ENCODE measurements at regions not wholly inside any gene's neighbourhood (a gene's known extent, or its start where the extent isn't known, plus 50 kb on each side); places are given as distances from the start of the nearest gene placed in this dataset.
A peak's percentile ranks its signal among the peaks of the same experiment; 100 is the strongest.

DNA sequence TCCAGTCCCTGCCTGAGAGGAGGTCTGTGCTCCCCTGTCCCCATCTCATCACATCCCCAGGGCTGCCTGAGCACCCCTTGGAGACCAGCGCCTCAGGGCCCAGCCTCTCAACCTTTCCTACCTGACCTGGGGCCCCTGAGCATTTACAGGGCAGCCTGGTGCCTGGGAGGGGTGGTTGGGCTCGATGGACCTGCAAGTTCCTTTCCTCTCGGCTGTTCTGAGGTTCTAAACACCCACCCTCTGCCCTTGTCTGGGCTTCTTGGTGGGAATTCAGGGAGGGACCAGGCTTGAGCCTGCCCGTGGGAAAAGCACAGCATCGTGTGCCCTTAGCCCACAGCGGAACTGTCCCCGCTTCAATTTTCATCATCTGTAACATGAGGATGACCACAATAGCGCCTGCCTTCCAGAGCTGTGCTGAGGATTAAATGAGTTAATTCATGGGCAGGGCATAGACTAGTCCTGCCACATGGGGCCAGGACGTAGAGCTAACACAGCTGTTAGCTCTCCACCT is 91.0 kb upstream of the SH3PXD2B start:
- TF ChIP-seq, protein P1, sequence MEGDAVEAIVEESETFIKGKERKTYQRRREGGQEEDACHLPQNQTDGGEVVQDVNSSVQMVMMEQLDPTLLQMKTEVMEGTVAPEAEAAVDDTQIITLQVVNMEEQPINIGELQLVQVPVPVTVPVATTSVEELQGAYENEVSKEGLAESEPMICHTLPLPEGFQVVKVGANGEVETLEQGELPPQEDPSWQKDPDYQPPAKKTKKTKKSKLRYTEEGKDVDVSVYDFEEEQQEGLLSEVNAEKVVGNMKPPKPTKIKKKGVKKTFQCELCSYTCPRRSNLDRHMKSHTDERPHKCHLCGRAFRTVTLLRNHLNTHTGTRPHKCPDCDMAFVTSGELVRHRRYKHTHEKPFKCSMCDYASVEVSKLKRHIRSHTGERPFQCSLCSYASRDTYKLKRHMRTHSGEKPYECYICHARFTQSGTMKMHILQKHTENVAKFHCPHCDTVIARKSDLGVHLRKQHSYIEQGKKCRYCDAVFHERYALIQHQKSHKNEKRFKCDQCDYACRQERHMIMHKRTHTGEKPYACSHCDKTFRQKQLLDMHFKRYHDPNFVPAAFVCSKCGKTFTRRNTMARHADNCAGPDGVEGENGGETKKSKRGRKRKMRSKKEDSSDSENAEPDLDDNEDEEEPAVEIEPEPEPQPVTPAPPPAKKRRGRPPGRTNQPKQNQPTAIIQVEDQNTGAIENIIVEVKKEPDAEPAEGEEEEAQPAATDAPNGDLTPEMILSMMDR (IDR thresholded peaks at IDR 0.05; ENCODE audit: unreplicated experiment in 3 of 3): no peak
- H3K27ac Mint-ChIP-seq: peak overlapping the region in 1 of 3 experiments; percentile 14
- no peaks in the 10 kb centered on the region for H3K36me3 Mint-ChIP-seq (ENCODE audit: low read depth)
- peaks cover 26% of the 10 kb centered on the region for H3K27me3 Mint-ChIP-seq (ENCODE audit: low read depth)
- no peak overlapping the region for H3K4me3 Mint-ChIP-seq
- H3K9me3 Mint-ChIP-seq: no peaks in the 10 kb centered on the region
- peaks cover 44% of the 10 kb centered on the region for H3K4me1 Mint-ChIP-seq

DNA sequence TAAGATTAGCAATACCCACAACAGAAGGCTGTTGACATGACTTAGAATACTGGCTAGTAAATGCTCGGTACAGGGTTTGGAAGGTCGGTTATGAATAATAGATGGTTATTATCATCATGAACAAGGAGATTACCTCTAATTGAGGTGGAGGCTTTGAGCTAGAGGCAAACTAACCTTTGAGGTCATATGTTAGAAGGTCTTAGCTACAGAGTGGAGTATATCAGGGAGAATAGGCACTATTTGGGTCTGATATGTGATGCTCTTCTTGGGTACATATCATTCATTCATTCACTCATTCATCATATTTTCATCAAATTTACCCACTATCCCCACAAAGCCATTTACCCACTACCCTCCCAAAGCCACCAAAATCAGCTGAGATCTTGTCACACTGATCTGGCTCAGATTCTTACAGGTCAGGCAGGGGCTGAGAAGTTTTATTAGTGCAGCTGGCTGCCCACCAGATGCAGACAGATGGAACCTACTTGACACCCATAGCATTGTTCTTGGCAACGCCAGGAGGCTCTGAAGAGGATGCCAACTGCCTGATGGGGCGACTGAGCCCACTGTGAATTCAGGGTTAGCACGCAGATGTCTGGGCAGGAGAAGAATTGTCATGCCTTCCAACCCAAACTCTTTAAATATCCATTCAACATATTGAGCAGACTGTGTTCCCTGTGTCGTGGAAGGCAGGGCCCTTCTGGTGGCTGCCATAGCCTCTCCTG is 90.2 kb upstream of the SH3PXD2B start:
- TF ChIP-seq, protein P1 (IDR thresholded peaks at IDR 0.05; ENCODE audit: unreplicated experiment in 3 of 3): no peak
- no peak overlapping the region for H3K4me3 Mint-ChIP-seq
- H3K4me1 Mint-ChIP-seq: peaks cover 38% of the 10 kb centered on the region
- no peaks in the 10 kb centered on the region for H3K9me3 Mint-ChIP-seq
- peaks cover 25% of the 10 kb centered on the region for H3K27me3 Mint-ChIP-seq (ENCODE audit: low read depth)
- H3K27ac Mint-ChIP-seq: no peak overlapping the region
- no peaks in the 10 kb centered on the region for H3K36me3 Mint-ChIP-seq (ENCODE audit: low read depth)

DNA sequence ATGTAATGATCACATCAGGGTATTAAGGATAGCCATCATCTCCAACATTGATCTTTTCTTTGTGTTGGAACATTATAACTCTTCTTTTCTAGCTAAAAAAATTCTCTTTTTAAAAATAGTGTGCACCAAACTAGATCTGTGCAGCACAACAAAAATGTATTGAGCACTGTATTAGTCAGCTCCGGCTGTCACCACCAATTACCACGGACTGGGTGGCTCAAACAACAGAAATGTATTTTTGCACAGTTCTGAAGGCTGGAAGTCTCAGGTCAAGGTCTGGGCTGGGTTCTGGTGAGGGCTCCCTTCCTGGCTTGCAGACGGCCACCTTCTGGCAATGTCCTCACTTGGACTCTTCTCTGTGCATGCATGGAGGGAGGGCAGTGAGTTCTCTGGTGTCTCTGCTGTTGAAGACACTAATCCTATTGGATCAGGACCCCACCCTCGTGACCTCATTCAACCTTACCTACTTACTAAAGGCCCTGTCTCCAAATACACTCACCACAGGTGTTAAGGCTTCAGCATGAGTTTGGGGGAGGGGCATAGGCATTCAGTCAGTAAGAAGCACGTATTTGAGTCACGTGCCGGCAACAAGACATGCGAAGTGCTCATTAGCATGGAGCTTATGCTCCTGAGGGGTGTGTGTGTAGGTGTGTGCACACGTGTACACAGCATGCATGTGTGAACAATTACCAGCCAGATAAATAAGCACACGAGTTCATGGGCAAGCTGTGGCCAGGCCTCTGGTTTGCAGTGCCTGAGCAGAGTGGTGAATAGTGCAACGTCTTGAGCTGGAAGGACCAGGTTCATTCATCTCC is 89.4 kb upstream of the SH3PXD2B start:
- TF ChIP-seq, protein P1 (IDR thresholded peaks at IDR 0.05; ENCODE audit: unreplicated experiment in 3 of 3): no peak
- H3K27ac Mint-ChIP-seq: no peak overlapping the region
- peaks cover 21% of the 10 kb centered on the region for H3K27me3 Mint-ChIP-seq (ENCODE audit: low read depth)
- no peaks in the 10 kb centered on the region for H3K36me3 Mint-ChIP-seq (ENCODE audit: low read depth)
- peaks cover 34% of the 10 kb centered on the region for H3K4me1 Mint-ChIP-seq
- H3K4me3 Mint-ChIP-seq: no peak overlapping the region
- no peaks in the 10 kb centered on the region for H3K9me3 Mint-ChIP-seq

DNA sequence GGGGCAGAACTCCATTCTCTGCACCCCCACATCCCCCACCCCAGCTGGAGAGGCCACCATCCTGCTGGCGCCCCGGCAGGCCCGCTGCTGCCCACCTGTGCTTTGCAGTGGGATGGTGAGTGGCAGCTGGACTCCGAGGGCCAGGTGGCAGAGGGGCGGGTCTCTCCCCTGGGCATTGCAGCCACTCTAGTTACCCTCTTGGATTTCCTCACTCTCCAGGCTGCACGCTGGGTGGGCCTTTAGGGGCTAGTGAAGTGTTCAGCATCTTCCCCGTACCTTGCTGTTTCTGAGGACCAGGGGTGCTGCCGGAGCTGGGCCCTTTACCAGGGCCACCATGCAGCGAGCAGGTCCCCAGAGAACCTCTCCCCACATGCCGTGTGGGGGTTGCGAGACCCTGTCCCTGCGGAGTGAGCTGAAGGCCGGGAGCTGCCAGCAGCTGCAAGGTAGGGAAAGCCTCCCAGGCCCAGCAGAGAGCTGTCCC is 88.4 kb upstream of the SH3PXD2B start:
- Mint-ChIP-seq H3K36me3 (ENCODE audit: low read depth) (no peaks in the 10 kb centered on the region), H3K4me1 (peaks cover 29% of the 10 kb centered on the region), H3K9me3 (no peaks in the 10 kb centered on the region), H3K4me3 (no peak overlapping the region), H3K27ac (no peak overlapping the region), H3K27me3 (ENCODE audit: low read depth) (peaks cover 21% of the 10 kb centered on the region)
- TF ChIP-seq, protein P1 (IDR thresholded peaks at IDR 0.05; ENCODE audit: unreplicated experiment in 3 of 3): no peak

DNA sequence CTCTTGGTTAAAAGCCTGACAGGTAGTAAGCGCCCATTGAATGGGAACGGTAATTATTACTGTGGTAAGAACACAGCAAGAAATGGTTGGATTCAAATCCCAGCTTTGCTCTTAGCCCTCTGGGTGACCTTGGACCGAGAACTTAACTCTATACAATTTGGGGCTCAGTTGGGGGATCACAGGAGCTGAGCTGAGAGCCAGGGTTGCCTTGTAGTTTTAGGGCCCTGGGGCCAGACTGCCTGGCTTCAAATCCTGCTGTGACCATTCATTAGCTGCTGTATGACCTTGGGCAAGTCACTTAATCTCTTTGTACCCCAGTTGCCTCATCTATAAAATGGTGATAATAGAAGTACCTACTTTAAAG is 87.4 kb upstream of the SH3PXD2B start:
- TF ChIP-seq, protein P1 (IDR thresholded peaks at IDR 0.05; ENCODE audit: unreplicated experiment in 3 of 3): no peak

More for the DNA sequence above, 87.4 kb upstream of the SH3PXD2B start:
- Mint-ChIP-seq H3K36me3 (ENCODE audit: low read depth) (no peaks in the 10 kb centered on the region), H3K27me3 (ENCODE audit: low read depth) (peaks cover 17% of the 10 kb centered on the region), H3K27ac (no peak overlapping the region), H3K4me1 (peaks cover 29% of the 10 kb centered on the region), H3K4me3 (no peak overlapping the region), H3K9me3 (no peaks in the 10 kb centered on the region)

Measured in nephron (organoid).